Hepatocyte (in vitro differentiated cells): ENCODE measurements at regions not wholly inside any gene's neighbourhood (a gene's known extent, or its start where the extent isn't known, plus 50 kb on each side); places are given as distances from the start of the nearest gene placed in this dataset.
"Not testable (repeated sequence)": the region's sequence is repeated elsewhere in the genome, so short reads cannot be mapped to it uniquely, and the experiment has no call there.

Experiments used
- DNase-seq: peaks from one replicate; pipeline ENCODE4 v3.0.0-alpha.2; 2016; ENCODE audit warnings: low spot score
- H2AFZ ChIP-seq: fragments of 200-600 bp; sonication (generic); 2 replicates; pipeline ENCODE4 v1.6.0; 2016; ENCODE audit warnings: antibody characterized with exemption, mild to moderate bottlenecking
- H3K27ac ChIP-seq: fragments of 200-600 bp; sonication (generic); 2 replicates; pipeline ENCODE4 v1.5.1; 2016; ENCODE audit warnings: mild to moderate bottlenecking
- H3K27me3 ChIP-seq: fragments of 200-600 bp; sonication (generic); 2 replicates; pipeline ENCODE4 v1.6.1; 2016
- H3K36me3 ChIP-seq: fragments of 200-600 bp; sonication (generic); replicated peaks from 2 replicates; pipeline ENCODE4 v1.5.1; 2016; ENCODE audit warnings: low read depth; ENCODE audit not compliant: insufficient read depth
- H3K4me1 ChIP-seq: fragments of 200-600 bp; sonication (generic); 2 replicates; pipeline ENCODE4 v1.5.1; 2016; ENCODE audit warnings: mild to moderate bottlenecking, moderate library complexity; ENCODE audit not compliant: insufficient read depth
- H3K4me2 ChIP-seq: fragments of 200-600 bp; sonication (generic); 2 replicates; pipeline ENCODE4 v1.6.0; 2016
- H3K4me3 ChIP-seq: fragments of 200-600 bp; sonication (generic); 2 replicates; pipeline ENCODE4 v1.5.1; 2016; ENCODE audit warnings: mild to moderate bottlenecking
- H3K79me2 ChIP-seq: fragments of 200-600 bp; sonication (generic); 2 replicates; pipeline ENCODE4 v1.6.0; 2017; ENCODE audit warnings: mild to moderate bottlenecking
- H3K9me2 ChIP-seq: fragments of 200-600 bp; sonication (generic); replicated peaks from 2 replicates; pipeline ENCODE4 v1.6.0; 2017; ENCODE audit warnings: mild to moderate bottlenecking; ENCODE audit not compliant: insufficient read depth
- H3K9me3 ChIP-seq: fragments of 200-600 bp; sonication (generic); 2 replicates; pipeline ENCODE4 v1.5.1; 2016; ENCODE audit warnings: low read depth, mild to moderate bottlenecking
- H4K20me1 ChIP-seq: fragments of 200-600 bp; sonication (generic); 2 replicates; pipeline ENCODE4 v1.6.0; 2016; ENCODE audit warnings: mild to moderate bottlenecking; ENCODE audit not compliant: insufficient read depth, poor library complexity, severe bottlenecking
- EZH2 ChIP-seq: fragments of 200-600 bp; sonication (generic); IDR thresholded peaks from 2 replicates; pipeline ENCODE4 v1.6.1; 2016; ENCODE audit warnings: antibody characterized with exemption, mild to moderate bottlenecking, borderline replicate concordance
- EZH2phosphoT487 ChIP-seq: fragments of 200-600 bp; sonication (generic); IDR thresholded peaks from one replicate; pipeline ENCODE4 v1.6.1; 2018; ENCODE audit warnings: antibody characterized with exemption, mild to moderate bottlenecking, low read depth, moderate library complexity; ENCODE audit not compliant: unreplicated experiment, severe bottlenecking
- WGBS: methylation state at CpG from one replicate; pipeline ENCODE4 v1.1.6; 2016; ENCODE audit warnings: low lambda C conversion rate; ENCODE audit errors: missing lambda C conversion rate; 5-methylcytosine and 5-hydroxymethylcytosine counted together
- TF ChIP-seq, protein P1 (sequence below): fragments of 200-600 bp; sonication (generic); IDR thresholded peaks from 2 replicates; pipeline ENCODE4 v1.5.1; 2016; ENCODE audit warnings: antibody characterized with exemption, mild to moderate bottlenecking; ENCODE audit not compliant: poor library complexity

DNA sequence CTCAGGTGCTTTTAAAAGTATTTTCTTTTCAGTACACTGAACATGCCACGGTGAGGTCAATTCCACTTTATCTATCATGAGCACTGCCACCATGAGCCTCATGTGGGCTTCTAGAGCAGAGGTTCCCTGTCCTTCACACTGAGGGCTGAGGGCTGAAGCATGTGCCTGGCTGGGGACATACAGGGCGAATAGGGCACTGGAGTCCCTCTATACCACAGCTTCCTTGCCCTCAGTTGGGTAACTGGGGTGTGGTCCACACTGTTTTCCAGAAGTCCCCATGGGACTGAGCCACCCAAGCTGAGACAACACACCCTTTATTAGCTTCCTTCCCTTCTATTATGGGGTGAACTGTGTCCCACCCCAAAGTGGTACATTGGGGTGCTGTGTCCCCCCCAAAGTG, 172.2 kb upstream of the ID2 start:
- no peaks in the 10 kb centered on the region for H3K27me3 ChIP-seq
- H3K4me1 ChIP-seq, result no peaks in the 10 kb centered on the region
- H3K4me2 ChIP-seq, result no peak overlapping the region
- H3K9me2 ChIP-seq, result no peaks in the 10 kb centered on the region
- no peak overlapping the region for H3K4me3 ChIP-seq
- no peaks in the 10 kb centered on the region for H3K79me2 ChIP-seq
- H3K27ac ChIP-seq, result no peak overlapping the region
- H4K20me1 ChIP-seq, result no peaks in the 10 kb centered on the region
- no peaks in the 10 kb centered on the region for H3K36me3 ChIP-seq
- no peaks in the 10 kb centered on the region for H3K9me3 ChIP-seq
- DNase-seq, result no peak
- no peak overlapping the region for H2AFZ ChIP-seq
- 98% methylated on average over 2 of the region's 2 CpGs for WGBS
- TF ChIP-seq EZH2, result no peak
- no peak for TF ChIP-seq EZH2phosphoT487
- TF ChIP-seq, protein P1, sequence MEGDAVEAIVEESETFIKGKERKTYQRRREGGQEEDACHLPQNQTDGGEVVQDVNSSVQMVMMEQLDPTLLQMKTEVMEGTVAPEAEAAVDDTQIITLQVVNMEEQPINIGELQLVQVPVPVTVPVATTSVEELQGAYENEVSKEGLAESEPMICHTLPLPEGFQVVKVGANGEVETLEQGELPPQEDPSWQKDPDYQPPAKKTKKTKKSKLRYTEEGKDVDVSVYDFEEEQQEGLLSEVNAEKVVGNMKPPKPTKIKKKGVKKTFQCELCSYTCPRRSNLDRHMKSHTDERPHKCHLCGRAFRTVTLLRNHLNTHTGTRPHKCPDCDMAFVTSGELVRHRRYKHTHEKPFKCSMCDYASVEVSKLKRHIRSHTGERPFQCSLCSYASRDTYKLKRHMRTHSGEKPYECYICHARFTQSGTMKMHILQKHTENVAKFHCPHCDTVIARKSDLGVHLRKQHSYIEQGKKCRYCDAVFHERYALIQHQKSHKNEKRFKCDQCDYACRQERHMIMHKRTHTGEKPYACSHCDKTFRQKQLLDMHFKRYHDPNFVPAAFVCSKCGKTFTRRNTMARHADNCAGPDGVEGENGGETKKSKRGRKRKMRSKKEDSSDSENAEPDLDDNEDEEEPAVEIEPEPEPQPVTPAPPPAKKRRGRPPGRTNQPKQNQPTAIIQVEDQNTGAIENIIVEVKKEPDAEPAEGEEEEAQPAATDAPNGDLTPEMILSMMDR, result no peak

DNA sequence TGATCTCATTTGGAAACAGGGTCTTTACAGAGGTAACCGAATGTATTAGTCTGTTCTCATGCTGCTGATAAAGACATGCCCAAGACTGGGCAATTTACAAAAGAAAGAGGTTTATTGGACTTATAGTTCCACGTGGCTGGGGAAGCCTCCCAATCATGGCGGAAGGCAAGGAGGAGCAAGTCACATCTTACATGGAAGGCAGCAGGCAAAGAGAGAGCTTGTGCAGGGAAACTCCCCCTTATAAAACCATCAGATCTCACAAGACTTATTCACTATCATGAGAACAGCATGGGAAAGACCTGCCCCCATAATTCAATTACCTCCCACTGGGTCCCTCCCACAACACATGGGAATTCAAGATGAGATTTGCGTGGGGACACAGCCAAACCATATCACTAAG, 171.8 kb upstream of the ID2 start:
- H3K9me3 ChIP-seq, H3K4me1 ChIP-seq, H4K20me1 ChIP-seq, H3K4me3 ChIP-seq, H3K9me2 ChIP-seq, H3K36me3 ChIP-seq, H3K4me2 ChIP-seq, DNase-seq, H3K27me3 ChIP-seq, H3K79me2 ChIP-seq, H3K27ac ChIP-seq, H2AFZ ChIP-seq: not testable (repeated sequence)
- 88% methylated on average over 4 of the region's 4 CpGs for WGBS

GRCh38 chr2:8510519-8510918, 171.3 kb upstream of the ID2 start:
- no peaks in the 10 kb centered on the region for H3K79me2 ChIP-seq

DNA sequence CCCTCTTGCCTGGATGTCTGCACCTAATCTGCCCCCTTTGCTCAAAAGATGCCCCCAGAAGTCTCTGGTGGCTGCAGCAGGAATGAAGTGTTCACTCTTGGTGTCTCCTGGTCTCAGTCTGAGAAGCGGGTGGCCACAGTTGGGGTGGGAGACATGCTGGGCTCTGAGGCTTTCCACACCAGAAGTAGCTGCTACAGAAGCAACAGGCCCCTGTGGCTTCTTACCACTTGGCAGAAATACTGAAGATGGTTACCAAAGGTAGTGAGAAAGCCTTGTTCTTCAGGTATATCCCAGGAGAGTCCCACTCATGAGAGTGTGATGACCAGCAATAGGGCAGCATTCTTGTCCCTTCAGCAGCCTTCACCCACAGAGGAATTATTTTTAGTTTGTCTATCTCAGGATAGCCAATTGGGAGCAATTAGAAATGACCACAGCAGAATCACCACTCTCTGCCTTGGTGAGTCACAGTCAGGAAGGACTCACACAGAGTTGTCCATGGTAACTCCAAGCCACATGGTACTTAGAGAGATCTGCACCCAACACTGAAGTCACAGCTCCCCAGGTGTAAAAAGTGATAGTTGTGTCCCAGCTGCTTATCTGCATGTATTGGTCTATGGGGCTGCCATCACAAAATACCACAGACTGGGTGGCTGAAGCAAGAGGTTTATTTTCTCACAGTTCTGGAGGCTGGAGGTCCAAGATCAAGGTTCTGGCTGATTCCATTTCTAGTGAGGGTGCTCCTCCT, 169.8 kb upstream of the ID2 start:
- Histone ChIP-seq H3K4me1 (peaks cover 4% of the 10 kb centered on the region), H3K9me3 (no peaks in the 10 kb centered on the region), H3K27ac (no peak overlapping the region), H3K79me2 (no peaks in the 10 kb centered on the region), H3K4me3 (no peak overlapping the region), H3K36me3 (no peaks in the 10 kb centered on the region), H2AFZ (no peak overlapping the region), H3K9me2 (no peaks in the 10 kb centered on the region), H3K4me2 (no peak overlapping the region), H4K20me1 (no peaks in the 10 kb centered on the region), H3K27me3 (no peaks in the 10 kb centered on the region)
- DNase-seq, result no peak
- 100% methylated on average over 1 of the region's 1 CpG for WGBS
- TF ChIP-seq, protein P1, result no peak
- no peak for TF ChIP-seq EZH2phosphoT487

More at GRCh38 chr2:8510519-8510918, 171.3 kb upstream of the ID2 start:
- H3K36me3 ChIP-seq, result no peaks in the 10 kb centered on the region
- no peak overlapping the region for H3K4me2 ChIP-seq
- H3K27me3 ChIP-seq, result no peaks in the 10 kb centered on the region
- TF ChIP-seq EZH2phosphoT487, result no peak
- TF ChIP-seq, protein P1, result no peak
- no peak for TF ChIP-seq EZH2
- H3K4me1 ChIP-seq, result no peaks in the 10 kb centered on the region
- H3K4me3 ChIP-seq, result no peak overlapping the region
- H2AFZ ChIP-seq, result no peak overlapping the region
- no peaks in the 10 kb centered on the region for H3K9me3 ChIP-seq
- H4K20me1 ChIP-seq, result no peaks in the 10 kb centered on the region
- DNase-seq, result no peak
- 85% methylated on average over 3 of the region's 3 CpGs for WGBS
- H3K9me2 ChIP-seq, result no peaks in the 10 kb centered on the region
- no peak overlapping the region for H3K27ac ChIP-seq
